ENCODE measurements at regions not wholly inside any gene's neighbourhood (a gene's known extent, or its start where the extent isn't known, plus 50 kb on each side); places are given as distances from the start of the nearest gene placed in this dataset.

- H3K27me3 ChIP-seq (ENCODE audit: insufficient read depth, low read depth, low read length) = no peaks in the 10 kb centered on the region
- H3K4me2 ChIP-seq (ENCODE audit: low read length) = no peak overlapping the region
- H3K9me3 ChIP-seq (ENCODE audit: low read length) = no peaks in the 10 kb centered on the region
- no peak overlapping the region for H3K9ac ChIP-seq (ENCODE audit: low read length)
- no peaks in the 10 kb centered on the region for H3F3A ChIP-seq (ENCODE audit: insufficient read depth, low read length, poor library complexity, severe bottlenecking)
- no peak overlapping the region for H3K4me3 ChIP-seq (ENCODE audit: low read length)
- no peaks in the 10 kb centered on the region for H3K36me3 ChIP-seq (ENCODE audit: insufficient read depth, low read length)
- H4K20me1 ChIP-seq (ENCODE audit: insufficient read depth) = no peaks in the 10 kb centered on the region
- no peak overlapping the region for H3K27ac ChIP-seq (ENCODE audit: low read length)
- H3K9me2 ChIP-seq (ENCODE audit: insufficient read depth, low read length) = no peaks in the 10 kb centered on the region
- TF ChIP-seq RAD21 (conservative IDR thresholded peaks at IDR 0.05) (no peak), SMC3 (conservative IDR thresholded peaks at IDR 0.05; ENCODE audit: poor library complexity) (no peak), EZH2 (IDR thresholded peaks at IDR 0.05; ENCODE audit: borderline replicate concordance, insufficient read depth, low read length, poor library complexity, severe bottlenecking) (no peak), TAF1 (IDR thresholded peaks at IDR 0.05; ENCODE audit: low read depth) (no peak), EP300 (conservative IDR thresholded peaks at IDR 0.05; ENCODE audit: poor library complexity, severe bottlenecking) (no peak), POLR2AphosphoS5 (IDR thresholded peaks at IDR 0.05) (no peak), MXI1 (conservative IDR thresholded peaks at IDR 0.05; ENCODE audit: poor library complexity, severe bottlenecking) (no peak)
- TF ChIP-seq, protein P1, sequence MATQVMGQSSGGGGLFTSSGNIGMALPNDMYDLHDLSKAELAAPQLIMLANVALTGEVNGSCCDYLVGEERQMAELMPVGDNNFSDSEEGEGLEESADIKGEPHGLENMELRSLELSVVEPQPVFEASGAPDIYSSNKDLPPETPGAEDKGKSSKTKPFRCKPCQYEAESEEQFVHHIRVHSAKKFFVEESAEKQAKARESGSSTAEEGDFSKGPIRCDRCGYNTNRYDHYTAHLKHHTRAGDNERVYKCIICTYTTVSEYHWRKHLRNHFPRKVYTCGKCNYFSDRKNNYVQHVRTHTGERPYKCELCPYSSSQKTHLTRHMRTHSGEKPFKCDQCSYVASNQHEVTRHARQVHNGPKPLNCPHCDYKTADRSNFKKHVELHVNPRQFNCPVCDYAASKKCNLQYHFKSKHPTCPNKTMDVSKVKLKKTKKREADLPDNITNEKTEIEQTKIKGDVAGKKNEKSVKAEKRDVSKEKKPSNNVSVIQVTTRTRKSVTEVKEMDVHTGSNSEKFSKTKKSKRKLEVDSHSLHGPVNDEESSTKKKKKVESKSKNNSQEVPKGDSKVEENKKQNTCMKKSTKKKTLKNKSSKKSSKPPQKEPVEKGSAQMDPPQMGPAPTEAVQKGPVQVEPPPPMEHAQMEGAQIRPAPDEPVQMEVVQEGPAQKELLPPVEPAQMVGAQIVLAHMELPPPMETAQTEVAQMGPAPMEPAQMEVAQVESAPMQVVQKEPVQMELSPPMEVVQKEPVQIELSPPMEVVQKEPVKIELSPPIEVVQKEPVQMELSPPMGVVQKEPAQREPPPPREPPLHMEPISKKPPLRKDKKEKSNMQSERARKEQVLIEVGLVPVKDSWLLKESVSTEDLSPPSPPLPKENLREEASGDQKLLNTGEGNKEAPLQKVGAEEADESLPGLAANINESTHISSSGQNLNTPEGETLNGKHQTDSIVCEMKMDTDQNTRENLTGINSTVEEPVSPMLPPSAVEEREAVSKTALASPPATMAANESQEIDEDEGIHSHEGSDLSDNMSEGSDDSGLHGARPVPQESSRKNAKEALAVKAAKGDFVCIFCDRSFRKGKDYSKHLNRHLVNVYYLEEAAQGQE (IDR thresholded peaks at IDR 0.05; ENCODE audit: borderline replicate concordance) = no peak
- TF ChIP-seq, protein P2, sequence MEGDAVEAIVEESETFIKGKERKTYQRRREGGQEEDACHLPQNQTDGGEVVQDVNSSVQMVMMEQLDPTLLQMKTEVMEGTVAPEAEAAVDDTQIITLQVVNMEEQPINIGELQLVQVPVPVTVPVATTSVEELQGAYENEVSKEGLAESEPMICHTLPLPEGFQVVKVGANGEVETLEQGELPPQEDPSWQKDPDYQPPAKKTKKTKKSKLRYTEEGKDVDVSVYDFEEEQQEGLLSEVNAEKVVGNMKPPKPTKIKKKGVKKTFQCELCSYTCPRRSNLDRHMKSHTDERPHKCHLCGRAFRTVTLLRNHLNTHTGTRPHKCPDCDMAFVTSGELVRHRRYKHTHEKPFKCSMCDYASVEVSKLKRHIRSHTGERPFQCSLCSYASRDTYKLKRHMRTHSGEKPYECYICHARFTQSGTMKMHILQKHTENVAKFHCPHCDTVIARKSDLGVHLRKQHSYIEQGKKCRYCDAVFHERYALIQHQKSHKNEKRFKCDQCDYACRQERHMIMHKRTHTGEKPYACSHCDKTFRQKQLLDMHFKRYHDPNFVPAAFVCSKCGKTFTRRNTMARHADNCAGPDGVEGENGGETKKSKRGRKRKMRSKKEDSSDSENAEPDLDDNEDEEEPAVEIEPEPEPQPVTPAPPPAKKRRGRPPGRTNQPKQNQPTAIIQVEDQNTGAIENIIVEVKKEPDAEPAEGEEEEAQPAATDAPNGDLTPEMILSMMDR (IDR thresholded peaks at IDR 0.05; ENCODE audit: poor library complexity, severe bottlenecking) = no peak
- H2AFZ ChIP-seq (ENCODE audit: low read depth, low read length) = no peak overlapping the region
- H3K79me2 ChIP-seq (replicated peaks; ENCODE audit: insufficient read depth, low read length) = no peaks in the 10 kb centered on the region
Measured at GRCh38 chr5:166562246-166562645, 1729.2 kb upstream of the WWC1 start.

DNA sequence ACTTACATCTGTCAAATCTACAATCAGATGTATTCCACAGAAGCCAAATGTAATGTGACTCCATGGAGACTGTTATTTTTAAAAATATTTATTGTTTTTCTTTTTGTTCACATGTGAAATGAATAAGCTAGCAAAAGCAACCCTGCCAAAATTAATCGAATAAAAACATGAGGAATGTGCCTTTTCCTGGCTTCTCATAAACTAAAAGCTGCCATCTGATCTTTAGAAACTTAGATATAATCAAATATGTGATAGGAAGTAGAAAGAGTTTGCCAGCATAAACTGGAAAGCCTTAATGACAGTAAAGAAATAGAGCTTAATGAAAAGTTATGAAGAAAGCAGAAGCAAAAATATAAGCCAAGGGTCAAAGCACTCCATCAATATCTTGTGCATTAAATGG is 1724.7 kb upstream of the WWC1 start:
- Histone ChIP-seq H3K27me3 (ENCODE audit: insufficient read depth, low read depth, low read length) (no peaks in the 10 kb centered on the region), H3K4me3 (ENCODE audit: low read length) (no peak overlapping the region), H4K20me1 (ENCODE audit: insufficient read depth) (no peaks in the 10 kb centered on the region), H3F3A (ENCODE audit: insufficient read depth, low read length, poor library complexity, severe bottlenecking) (no peaks in the 10 kb centered on the region), H3K4me2 (ENCODE audit: low read length) (no peak overlapping the region), H3K36me3 (ENCODE audit: insufficient read depth, low read length) (no peaks in the 10 kb centered on the region), H3K9me3 (ENCODE audit: low read length) (no peaks in the 10 kb centered on the region), H3K79me2 (replicated peaks; ENCODE audit: insufficient read depth, low read length) (no peaks in the 10 kb centered on the region), H3K9ac (ENCODE audit: low read length) (no peak overlapping the region), H2AFZ (ENCODE audit: low read depth, low read length) (no peak overlapping the region), H3K27ac (ENCODE audit: low read length) (no peak overlapping the region), H3K9me2 (ENCODE audit: insufficient read depth, low read length) (no peaks in the 10 kb centered on the region)
- TF ChIP-seq, protein P1 (IDR thresholded peaks at IDR 0.05; ENCODE audit: borderline replicate concordance) = no peak
- no peak for TF ChIP-seq MXI1 (conservative IDR thresholded peaks at IDR 0.05; ENCODE audit: poor library complexity, severe bottlenecking)
- TF ChIP-seq, protein P2 (IDR thresholded peaks at IDR 0.05; ENCODE audit: poor library complexity, severe bottlenecking) = no peak
- no peak for TF ChIP-seq TAF1 (IDR thresholded peaks at IDR 0.05; ENCODE audit: low read depth)
- TF ChIP-seq SMC3 (conservative IDR thresholded peaks at IDR 0.05; ENCODE audit: poor library complexity) = no peak
